Fibroblast of villous mesenchyme (primary cell): ENCODE measurements at regions not wholly inside any gene's neighbourhood (a gene's known extent, or its start where the extent isn't known, plus 50 kb on each side); places are given as distances from the start of the nearest gene placed in this dataset.

ENCODE experiments used
- DNase-seq: peaks from one replicate; pipeline ENCODE4 v3.0.0-alpha.2; 2010; ENCODE audit warnings: low read depth
- H3K4me3 ChIP-seq: 2 replicates; pipeline ENCODE4 v1.5.1; 2011; ENCODE audit warnings: low read depth, mild to moderate bottlenecking, low read length
- CTCF ChIP-seq: IDR thresholded peaks from 2 replicates; pipeline ENCODE4 v1.5.1; 2012; ENCODE audit warnings: low read depth, mild to moderate bottlenecking, low read length; ENCODE audit not compliant: insufficient read depth

DNA sequence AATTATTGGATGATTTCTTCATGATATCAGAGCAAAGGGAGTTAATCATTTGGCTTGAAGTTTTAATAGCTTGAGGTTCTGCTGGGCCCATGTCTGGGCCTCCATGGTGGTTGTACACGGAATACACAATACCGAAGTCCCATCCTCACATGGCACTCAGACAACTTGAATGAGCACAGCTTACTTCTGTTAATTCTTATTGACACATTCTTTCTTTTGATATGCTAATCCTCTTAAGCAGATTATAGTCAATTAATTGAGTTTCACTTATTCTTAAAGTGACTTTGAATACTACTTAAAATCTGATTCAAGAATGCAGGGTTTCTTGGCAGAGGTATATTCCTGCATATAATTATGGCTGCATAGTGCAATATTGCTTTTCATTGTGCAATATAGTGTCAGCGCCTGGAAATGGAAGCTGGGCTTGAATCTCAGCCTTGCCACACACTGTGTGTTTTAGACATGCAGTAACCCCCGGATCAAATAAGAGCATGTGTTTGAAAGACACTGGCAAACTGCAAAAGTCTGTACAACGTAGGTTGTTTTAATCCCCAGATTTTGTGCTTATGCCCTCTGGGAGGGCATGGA, 543.5 kb upstream of the ADARB2 start:
- no peak for DNase-seq

DNA sequence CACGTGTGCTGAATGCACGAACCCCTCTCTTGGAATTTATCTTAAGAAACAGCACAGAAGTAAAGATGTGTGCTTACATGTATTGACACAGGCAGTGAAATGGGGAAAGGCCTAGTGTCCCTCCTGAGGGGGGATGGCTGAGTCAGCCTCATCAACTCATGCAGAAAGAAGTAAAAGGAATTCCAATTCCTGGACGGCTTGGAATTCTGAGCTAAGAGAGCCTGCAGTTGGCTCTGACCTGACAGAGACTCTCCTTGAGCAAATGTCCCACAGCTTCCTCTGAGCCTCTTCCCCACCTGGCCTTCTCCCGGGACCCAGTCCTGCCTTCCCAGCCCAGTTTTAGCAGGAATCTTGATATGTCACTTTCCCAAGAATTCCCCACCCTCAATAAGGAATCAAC, 542.4 kb upstream of the ADARB2 start:
- no peak for TF ChIP-seq CTCF
- no peak for DNase-seq
- no peak overlapping the region for H3K4me3 ChIP-seq

More for the DNA sequence above, 543.5 kb upstream of the ADARB2 start:
- no peak for TF ChIP-seq CTCF
- no peak overlapping the region for H3K4me3 ChIP-seq

DNA sequence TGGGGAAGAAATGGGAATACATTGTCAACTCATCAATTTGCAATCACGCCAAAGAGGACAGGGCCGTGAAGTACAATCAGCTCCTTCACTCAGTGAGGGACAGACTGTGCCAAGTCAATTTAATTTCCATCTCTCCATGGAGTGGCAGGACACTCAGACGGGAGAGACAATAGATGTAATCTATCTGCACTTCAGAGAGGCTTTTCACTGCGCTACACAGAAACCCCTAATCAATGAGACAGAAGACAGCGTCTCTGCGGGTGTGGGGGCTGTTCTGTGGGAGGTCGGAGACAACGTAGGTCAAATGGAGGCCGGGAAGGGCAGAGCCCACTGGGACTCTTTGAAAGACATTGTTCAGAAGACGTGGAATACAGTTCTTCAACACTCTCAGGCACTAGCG, 541.0 kb upstream of the ADARB2 start:
- no peak for TF ChIP-seq CTCF
- H3K4me3 ChIP-seq, result no peak overlapping the region
- DNase-seq, result no peak

- no peak for TF ChIP-seq CTCF
- no peak for DNase-seq
- H3K4me3 ChIP-seq, result no peak overlapping the region
Measured at GRCh38 chr10:2263561-2263960, 526.2 kb upstream of the ADARB2 start.

- no peak for DNase-seq
- no peak overlapping the region for H3K4me3 ChIP-seq
- no peak for TF ChIP-seq CTCF
Measured at GRCh38 chr10:2262878-2263277, 525.6 kb upstream of the ADARB2 start.

GRCh38 chr10:2262333-2262732, 525.0 kb upstream of the ADARB2 start:
- no peak for DNase-seq
- TF ChIP-seq CTCF, result no peak

GRCh38 chr10:2256241-2256640, 518.9 kb upstream of the ADARB2 start:
- H3K4me3 ChIP-seq, result no peak overlapping the region
- TF ChIP-seq CTCF, result no peak
- DNase-seq, result no peak

More at GRCh38 chr10:2262333-2262732, 525.0 kb upstream of the ADARB2 start:
- H3K4me3 ChIP-seq, result no peak overlapping the region
